ENCODE measurements at regions not wholly inside any gene's neighbourhood (a gene's known extent, or its start where the extent isn't known, plus 50 kb on each side); places are given as distances from the start of the nearest gene placed in this dataset.

DNA sequence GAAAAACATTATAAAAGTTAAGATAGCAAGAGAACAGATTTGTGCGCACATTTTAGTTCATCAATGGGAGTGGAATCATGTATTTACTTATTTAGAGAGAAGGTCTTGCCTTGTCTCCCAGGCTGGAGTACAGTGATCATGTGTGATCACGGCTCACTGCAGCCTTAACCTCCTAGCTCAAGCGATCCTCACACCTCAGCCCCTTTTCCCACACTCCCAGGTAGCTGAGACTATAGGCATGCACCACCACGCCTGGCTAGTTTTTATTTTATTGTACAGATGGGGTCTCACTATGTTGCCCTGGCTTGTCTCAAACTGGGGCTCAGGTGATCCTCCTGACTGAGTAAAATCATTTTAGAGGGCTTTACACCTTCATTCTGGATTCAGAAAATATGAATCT, 72.3 kb upstream of the ADGRF1 start:
- DNase-seq, result no peak

DNA sequence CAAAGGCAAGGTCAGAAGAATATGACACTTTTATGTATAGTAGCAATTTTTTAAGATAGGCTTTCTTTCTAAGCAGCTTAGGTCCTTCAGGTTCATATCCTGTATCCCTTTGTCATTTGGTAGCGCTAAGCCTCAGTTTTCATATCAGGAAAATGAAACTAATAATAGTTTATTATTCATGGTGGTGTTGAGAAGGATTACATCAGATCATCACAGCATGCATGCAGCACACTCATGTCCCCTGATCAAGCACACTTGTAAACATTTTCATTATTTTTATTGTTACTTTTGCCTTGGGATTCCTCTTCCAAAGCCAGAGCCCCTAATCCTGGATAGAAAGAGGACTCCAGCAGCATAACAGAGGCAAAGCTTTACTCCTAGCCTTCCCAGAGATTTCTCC, 70.2 kb upstream of the ADGRF1 start:
- DNase-seq, result no peak

DNA sequence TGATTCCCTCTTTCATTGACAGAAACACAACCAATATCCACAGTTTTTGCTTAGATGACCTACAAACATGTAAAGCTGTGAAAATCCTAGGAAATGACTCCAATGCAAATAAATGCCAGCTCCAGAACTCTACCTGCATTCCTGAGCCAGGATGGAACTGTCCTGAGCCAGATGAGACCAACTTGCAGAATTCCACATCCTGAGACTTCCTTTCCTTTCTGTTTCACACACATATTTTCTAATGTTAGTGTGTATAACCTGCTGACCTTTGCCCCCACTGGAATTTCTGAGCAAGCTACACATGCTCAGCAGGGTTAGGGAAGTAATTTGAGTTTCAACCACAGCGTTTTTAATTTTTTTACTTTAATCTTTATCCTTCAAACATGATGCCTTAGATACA, 69.6 kb upstream of the ADGRF1 start:
- DNase-seq, result no peak

DNA sequence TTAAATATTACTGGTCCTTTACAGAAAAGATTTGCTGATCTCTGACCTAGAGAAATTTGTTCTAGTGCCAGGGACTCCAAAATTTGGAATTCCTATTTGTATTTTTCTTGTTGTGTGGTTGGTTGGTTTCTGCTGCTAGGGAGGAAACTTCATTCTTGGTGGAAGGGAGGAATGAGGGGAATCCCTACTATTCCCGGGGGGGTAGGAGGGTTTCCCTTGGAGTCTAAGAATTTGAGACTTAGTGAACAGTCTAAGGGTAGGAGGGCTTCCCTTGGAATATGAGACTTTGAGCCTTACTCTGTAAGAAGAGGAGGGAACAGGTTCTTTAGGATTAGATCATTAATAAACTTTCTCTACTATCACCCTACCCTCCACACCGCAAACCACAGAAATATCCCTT, 67.1 kb upstream of the ADGRF1 start:
- DNase-seq, result no peak

DNA sequence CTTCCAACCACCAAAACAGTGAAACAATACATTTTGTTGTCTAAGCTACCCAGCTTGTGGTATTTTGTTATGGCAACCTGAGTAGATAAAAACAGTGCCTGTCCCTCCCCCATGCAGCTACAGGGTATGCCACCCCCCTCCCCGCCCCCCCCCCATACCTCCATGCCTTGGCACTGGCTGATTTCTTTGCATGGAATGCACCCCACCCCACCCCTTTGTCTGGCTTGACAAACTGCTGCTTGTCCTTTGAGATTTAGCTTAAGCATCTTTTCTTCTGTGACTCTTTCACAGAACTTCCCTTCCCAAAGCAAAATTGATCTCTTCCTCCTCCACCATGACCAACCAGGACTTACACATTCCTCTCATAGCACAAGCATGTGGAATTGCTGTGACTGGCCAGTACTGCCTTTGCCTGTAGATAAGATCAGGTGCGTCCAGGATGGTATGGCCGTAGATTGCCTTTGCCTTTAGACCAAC, 64.6 kb upstream of the ADGRF1 start:
- no peak for DNase-seq

DNA sequence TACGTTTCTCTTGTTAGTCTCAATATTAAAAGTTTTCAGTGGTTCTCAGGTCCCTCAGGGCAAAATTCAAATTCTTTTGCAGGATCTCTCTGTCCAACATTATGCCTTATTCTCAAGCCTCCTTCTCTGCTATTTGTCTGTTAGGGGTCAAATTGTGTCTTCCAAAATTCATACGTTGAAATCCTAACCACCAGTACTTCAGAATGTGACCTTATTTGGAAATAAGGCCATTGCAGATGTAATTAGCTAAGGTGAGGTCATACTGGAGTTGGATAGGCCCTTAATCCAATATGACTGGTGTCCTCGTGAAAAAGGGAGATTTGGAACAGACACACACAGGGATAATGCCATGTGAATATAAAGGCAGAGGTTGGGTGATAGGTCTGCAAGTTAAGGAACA, 64.1 kb upstream of the ADGRF1 start:
- no peak for DNase-seq

DNA sequence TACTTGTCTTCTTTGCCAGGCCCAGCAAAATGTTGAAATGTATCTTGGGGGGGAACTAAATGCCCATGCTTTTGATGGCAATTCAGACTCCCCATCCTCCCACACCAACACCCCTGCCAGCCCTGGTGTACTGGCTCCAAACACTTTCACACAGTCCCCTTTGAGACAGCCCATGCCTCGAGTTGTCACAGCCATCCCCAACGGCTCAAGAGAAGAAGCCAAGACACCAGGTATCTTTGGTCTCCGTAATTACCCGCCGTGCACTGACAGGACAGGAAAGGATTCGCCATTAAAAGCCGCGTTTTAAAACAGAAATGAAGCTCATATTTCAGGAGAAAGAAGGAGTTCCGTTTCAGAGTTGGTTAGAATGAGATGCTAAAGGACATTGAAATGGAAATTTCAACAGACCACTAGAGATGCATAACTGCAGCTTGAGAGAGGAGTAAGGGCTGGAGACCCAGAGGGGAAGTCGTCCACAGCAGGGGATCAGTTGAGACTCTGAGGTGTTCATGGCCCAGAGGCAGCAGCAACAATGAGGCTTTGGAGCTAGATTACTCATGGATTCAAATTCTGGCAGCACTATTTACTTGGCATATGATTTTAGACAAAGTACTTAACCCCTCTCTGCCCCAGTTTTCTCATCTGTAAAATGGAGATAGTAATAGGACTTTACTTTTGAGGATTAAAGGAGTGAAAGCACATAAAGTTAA, 63.5 kb upstream of the ADGRF1 start:
- DNase-seq, result no peak

DNA sequence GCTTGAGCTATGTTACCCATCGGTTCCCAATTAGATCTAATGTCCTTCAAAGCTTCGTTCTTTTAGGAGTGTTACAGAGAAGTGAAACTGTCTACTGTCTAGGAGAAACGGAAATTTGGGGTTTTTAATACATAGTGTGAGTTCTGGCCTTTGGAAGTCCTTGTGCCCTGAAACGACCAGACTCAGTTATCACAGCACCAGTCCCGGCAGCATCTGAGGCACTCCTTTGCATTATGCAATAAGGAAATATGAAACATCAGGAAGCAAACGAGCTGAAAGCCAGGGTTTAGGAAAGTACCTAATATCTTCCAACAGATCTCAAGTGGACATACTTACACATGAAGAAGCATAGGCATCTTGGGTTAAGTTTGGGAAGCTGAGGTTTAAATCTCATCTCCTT, 61.8 kb upstream of the ADGRF1 start:
- no peak for DNase-seq

DNA sequence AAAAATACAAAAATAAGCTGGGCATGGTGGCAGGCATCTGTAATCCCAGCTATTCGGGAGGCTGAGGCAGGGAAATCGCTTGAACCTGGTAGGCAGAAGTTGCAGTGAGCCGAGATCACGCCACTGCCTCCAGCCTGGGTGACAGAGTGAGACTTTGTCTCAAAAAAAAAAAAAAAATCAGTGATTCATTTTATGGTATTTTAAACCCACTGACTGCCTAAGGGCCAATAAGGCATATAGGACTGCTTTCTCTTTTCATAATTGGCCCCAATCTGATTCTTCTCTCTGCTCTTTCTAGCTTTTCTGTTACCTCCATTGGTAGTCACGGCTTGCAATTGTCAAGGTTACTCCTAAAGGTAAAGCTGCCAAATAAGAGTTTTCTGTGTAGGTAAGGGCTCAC, 60.2 kb upstream of the ADGRF1 start:
- no peak for DNase-seq

DNA sequence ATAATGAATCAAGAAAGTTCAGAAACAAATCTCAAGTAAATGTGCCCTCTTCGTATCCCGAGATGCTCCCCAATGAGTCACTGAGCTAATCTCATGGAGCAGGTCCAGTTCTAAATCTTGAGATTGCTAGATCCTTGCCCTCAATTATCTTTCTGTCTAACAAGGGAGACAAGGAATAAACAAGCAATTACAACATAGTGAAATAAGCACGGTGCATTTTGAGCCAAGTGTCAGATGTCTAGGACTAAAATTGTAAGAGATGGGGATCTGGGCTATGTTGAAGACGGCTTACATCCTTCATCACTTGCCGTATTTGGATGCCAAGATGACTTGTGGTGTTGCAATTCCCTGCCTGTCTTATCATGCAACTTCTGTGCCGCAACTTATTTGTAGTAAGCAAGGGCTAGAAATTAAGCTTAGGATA, 56.5 kb upstream of the ADGRF1 start:
- no peak for DNase-seq

DNA sequence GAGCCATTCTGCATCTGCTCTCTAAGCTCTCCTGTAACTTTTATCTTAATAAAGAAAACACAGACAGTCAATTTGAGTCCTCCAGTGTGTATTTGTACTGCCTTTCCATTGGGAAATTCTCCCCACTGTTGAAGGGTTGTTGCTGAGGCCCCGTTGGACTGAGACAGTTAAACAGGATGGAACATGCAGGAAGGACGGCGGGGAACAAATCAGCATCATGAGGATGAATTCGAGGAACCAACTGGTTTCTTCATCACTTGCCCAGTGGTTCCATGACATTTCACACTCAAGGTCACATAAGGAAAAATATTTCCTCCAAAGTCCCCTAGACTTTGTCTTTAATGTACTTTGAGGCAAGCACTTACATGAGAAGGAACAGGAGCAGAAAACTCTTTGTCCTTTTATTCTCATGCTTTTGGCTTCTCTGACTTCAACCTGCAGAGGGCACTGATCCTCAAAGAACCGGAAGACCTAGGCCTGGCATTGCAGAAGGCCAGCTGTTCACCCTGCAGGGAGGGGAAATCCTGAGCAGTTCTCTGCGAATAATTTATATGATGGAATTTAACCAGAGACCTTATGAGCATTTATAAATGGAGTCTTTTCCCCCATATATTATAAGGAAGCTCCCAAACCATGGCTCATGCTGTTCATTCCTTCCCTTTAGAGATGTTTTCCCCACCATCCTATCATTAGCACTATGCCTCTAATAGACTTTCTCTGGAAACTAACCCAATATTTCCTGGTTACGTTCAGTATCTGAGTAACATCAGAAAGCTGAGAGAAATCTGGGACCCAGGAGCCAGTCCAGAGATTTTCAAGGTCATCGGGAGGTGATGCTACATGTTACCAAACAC, 55.2 kb upstream of the ADGRF1 start:
- peak; percentile 33 to 42 for DNase-seq

DNA sequence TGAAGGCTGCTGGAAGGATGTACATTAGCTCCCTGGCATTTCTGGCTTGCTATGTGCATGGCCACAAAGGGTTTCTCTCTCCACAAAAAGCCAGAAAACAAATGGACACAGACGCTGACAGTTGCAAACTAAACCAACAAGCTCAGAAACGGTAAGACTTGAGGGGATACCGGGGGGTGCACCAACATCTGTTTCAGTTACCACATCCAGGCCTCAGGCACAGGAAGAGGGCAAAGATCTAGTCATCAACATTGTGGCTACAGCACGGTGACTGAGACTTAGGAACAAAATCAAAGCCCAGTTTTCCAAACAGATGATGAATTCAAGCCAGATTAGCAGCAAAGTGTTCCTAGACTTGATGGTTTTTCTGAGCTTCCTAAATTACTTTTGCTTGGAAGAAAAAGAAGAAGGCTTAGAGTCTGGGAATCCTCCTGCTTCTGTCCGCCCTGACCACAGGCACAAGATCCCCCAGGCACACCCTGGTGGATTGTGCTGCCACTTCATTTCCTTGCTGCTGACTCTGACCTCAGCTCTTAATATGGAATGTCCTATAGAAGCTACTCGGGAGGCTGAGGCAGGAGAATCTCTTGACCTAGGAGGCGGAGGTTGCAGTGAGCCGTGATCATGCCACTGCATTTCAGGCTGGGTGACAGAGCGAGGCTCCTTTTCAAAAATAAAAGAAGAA, 54.2 kb upstream of the ADGRF1 start:
- DNase-seq, result no peak

DNA sequence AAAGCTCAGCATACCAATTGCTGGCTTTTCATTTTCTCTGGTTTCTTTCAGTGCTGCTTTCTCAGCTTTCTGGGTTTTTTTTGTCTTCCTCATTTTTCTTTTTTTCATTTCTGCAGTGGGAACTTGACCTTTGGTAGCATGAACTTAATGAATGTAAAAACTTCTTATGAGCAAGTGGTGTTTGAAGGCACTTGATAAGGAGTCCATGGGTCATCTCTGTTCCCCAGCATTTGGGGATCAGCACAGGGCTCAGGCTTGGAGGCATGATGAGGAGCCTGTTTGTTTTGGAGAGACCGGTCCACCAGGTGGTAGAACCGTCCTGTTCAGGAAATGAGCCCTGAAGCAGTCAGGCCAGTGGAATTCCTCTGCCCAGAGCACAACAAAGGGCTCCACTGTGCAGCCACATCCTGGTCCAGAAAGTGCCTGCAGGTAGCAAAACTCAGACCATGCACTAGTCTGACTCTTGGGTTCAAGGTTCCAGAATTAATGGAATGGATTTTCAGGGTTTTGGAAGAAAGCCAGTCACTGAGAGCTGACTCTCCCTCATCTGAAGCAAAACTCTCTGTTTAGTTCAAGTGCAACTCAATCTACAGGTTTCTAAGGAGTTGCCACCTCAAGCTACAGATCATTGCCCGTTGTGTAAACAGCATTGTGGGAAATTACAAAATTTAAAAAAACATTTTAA, 52.3 kb upstream of the ADGRF1 start:
- no peak for DNase-seq

DNA sequence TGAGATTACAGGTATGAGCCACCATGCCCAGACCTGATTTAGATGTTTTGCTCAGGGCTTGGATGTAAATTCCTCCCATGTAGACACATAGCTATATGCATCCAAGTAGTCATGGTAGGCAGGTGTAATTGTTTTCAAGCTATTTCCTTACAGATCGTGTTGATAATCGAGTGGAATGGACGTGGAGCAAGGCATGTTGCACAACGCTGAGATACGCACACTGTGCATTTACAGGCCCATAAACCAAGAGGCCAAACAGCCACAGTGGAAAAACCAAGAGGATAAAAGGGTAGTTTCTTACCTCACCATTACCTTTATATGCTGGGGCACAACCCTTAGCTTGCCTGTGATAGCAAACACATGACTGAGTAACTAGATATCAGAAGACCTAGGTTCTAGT, 51.0 kb upstream of the ADGRF1 start:
- DNase-seq, result no peak

DNA sequence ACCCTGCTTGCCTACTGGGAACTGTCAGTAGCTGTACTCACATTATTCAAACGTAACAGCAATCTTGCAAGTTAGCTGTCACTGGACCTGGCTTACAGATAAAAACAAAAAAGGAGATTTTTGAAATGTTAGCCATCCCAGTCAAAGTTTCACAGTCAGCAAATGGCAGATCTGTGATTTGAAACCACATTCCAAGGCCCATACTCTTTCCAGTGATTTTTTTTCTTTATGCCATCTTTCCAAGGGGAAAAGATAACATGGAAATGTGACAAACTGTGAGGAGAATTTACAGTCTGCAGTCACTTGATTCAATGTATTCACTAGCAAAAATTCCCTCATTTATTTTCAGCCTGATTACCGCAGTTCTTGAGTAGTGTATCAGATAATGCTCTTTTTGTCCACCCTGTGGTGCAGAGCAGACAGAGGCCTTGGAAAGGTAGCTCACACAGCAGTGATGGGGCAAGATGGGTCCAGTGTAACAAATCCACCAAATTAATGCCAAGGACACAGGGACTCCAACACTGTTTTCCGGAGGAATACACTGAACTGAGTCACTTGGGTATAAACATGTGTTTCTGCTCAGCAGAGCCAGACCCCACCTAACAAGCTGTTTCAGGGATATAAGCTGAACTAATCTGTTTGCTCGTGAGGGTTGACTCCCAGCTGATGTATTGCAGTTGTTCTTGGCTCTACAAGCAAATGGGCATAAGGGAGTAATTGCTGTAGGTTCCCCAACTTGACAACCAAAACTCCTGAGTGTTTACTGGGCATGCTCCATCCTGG, 49.9 kb upstream of the ADGRF1 start:
- no peak for DNase-seq

All from activated T-cell treated with anti-CD3 and anti-CD28 coated beads, Interleukin-2, amount 50 U/mL, for 48 hours (primary cell).